ENCODE measurements at regions not wholly inside any gene's neighbourhood (a gene's known extent, or its start where the extent isn't known, plus 50 kb on each side); places are given as distances from the start of the nearest gene placed in this dataset.

DNA sequence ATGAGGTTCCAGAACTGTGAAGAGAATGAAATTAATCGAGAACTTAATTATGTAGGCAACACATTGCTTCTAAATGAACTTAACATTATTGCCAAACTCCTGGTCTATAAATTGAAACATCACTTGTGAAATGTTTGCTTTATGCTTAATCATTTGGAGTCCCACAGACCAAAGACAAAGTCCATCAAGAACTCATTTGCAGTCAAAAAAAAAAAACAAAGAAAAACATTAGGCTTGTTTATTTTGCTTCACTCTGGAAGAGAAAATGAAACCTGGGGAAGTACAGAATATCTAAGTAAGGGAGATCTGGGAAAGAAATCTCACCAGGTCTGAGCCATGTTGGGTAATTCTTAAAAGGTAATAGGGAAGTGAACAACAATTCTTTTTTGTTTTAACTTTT, 1363.5 kb upstream of the DDX18 start:
- TF ChIP-seq, protein P1, sequence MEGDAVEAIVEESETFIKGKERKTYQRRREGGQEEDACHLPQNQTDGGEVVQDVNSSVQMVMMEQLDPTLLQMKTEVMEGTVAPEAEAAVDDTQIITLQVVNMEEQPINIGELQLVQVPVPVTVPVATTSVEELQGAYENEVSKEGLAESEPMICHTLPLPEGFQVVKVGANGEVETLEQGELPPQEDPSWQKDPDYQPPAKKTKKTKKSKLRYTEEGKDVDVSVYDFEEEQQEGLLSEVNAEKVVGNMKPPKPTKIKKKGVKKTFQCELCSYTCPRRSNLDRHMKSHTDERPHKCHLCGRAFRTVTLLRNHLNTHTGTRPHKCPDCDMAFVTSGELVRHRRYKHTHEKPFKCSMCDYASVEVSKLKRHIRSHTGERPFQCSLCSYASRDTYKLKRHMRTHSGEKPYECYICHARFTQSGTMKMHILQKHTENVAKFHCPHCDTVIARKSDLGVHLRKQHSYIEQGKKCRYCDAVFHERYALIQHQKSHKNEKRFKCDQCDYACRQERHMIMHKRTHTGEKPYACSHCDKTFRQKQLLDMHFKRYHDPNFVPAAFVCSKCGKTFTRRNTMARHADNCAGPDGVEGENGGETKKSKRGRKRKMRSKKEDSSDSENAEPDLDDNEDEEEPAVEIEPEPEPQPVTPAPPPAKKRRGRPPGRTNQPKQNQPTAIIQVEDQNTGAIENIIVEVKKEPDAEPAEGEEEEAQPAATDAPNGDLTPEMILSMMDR (IDR thresholded peaks at IDR 0.05) = no peak
- no peak for TF ChIP-seq POLR2A (IDR thresholded peaks at IDR 0.05)
